ENCODE measurements at regions not wholly inside any gene's neighbourhood (a gene's known extent, or its start where the extent isn't known, plus 50 kb on each side); places are given as distances from the start of the nearest gene placed in this dataset.

DNA sequence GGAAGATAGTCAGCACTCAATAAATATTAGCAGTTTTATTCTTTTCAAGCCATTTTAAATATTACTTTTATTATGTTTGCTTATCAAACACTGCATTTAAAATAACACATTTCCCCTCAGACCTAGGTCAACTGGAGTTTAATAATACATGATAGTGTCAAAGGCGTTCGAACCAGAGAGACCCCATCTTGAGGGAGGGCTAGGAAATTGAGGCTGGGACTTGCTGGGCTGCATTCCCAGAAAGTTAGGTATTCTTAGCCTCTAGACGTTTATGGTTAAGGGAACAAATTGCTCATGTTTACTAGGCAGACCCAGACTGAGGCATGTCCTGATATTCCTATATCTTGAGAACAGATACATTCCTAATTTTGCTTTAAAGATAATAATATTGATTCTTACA lies 426.5 kb downstream of the METTL4 start:
- no peak overlapping the region for H3K23ac ChIP-seq (ENCODE audit: low read depth, low read length, poor library complexity)
- no peak overlapping the region for H3K14ac ChIP-seq (ENCODE audit: low read length)
- H2BK15ac ChIP-seq (ENCODE audit: low read length), result no peak overlapping the region
- H4K8ac ChIP-seq (ENCODE audit: low read depth, low read length), result no peak overlapping the region
- H3K9ac ChIP-seq (ENCODE audit: low read depth, low read length, poor library complexity), result no peak overlapping the region
- H3K36me3 ChIP-seq (replicated peaks in 1 of 2; ENCODE audit: control insufficient read depth in 2 of 2, insufficient read depth in 2 of 2, low read length in 2 of 2), result no peaks in the 10 kb centered on the region
- H2BK12ac ChIP-seq (ENCODE audit: low read length), result no peak overlapping the region
- no peak overlapping the region for H2AFZ ChIP-seq (ENCODE audit: low read length)
- H3K27ac ChIP-seq (replicated peaks; ENCODE audit: low read length), result no peak overlapping the region
- no peak overlapping the region for H4K91ac ChIP-seq (ENCODE audit: low read depth, low read length, poor library complexity)
- WGBS, 2 donors (ENCODE audit: extremely low coverage in 2 of 2, insufficient read length in 2 of 2, insufficient replicate concordance in 1 of 2), result no CpG with 5 or more reads among the region's 3 CpGs
- no peaks in the 10 kb centered on the region for H3K27me3 ChIP-seq (ENCODE audit: control insufficient read depth in 3 of 3, insufficient read depth in 3 of 3, low read depth in 1 of 3, low read length in 3 of 3)
- no peak for DNase-seq (ENCODE audit: low spot score)
- H2BK5ac ChIP-seq (ENCODE audit: low read length), result no peak overlapping the region
- no peak overlapping the region for H2BK120ac ChIP-seq (ENCODE audit: low read depth, low read length)
- H3K9me3 ChIP-seq (replicated peaks in 1 of 2; ENCODE audit: control insufficient read depth in 2 of 2, insufficient read depth in 1 of 2, low read depth in 1 of 2, low read length in 2 of 2), result no peaks in the 10 kb centered on the region
- H3K79me1 ChIP-seq (ENCODE audit: low read depth, low read length), result no peaks in the 10 kb centered on the region
- H3K4ac ChIP-seq (ENCODE audit: low read length), result no peak overlapping the region
- no peak overlapping the region for H3K4me3 ChIP-seq (ENCODE audit: low read length in 2 of 2)
- H3K4me2 ChIP-seq (ENCODE audit: insufficient read depth, low read length, poor library complexity, severe bottlenecking), result no peak overlapping the region
- no peaks in the 10 kb centered on the region for H3K4me1 ChIP-seq (ENCODE audit: control insufficient read depth in 2 of 2, insufficient read depth in 1 of 2, low read depth in 1 of 2, low read length in 2 of 2)
- no peak overlapping the region for H3K18ac ChIP-seq (ENCODE audit: low read length)
- H2AK5ac ChIP-seq (ENCODE audit: low read depth, low read length), result no peak overlapping the region

DNA sequence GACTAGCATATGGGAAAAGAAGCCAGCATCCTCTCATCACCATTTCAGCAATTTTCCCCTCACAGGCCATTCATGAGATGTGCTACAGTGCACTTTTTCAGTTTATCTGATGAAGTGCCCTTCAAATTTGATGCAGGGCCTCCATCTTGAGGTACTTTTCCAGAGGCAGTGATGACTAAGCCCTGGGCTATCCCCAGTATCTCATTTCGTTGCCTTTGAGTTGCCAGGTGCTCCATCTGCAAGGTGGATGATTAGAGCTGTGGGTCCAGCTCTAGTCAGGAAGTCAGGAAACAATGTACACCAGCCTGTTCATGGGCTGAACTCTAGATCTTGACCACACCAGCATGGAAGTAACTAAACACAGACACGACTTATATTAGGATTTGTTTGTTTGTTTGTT lies 425.2 kb downstream of the METTL4 start:
- Histone ChIP-seq H2BK12ac (ENCODE audit: low read length) (no peak overlapping the region), H2BK15ac (ENCODE audit: low read length) (no peak overlapping the region), H3K9ac (ENCODE audit: low read depth, low read length, poor library complexity) (no peak overlapping the region), H4K91ac (ENCODE audit: low read depth, low read length, poor library complexity) (no peak overlapping the region), H2BK5ac (ENCODE audit: low read length) (no peak overlapping the region), H3K4me2 (ENCODE audit: insufficient read depth, low read length, poor library complexity, severe bottlenecking) (no peak overlapping the region), H3K18ac (ENCODE audit: low read length) (no peak overlapping the region), H3K4me1 (ENCODE audit: control insufficient read depth in 2 of 2, insufficient read depth in 1 of 2, low read depth in 1 of 2, low read length in 2 of 2) (no peaks in the 10 kb centered on the region), H3K4me3 (ENCODE audit: low read length in 2 of 2) (no peak overlapping the region), H3K4ac (ENCODE audit: low read length) (no peak overlapping the region), H4K8ac (ENCODE audit: low read depth, low read length) (no peak overlapping the region), H3K23ac (ENCODE audit: low read depth, low read length, poor library complexity) (no peak overlapping the region), H3K14ac (ENCODE audit: low read length) (no peak overlapping the region), H2BK120ac (ENCODE audit: low read depth, low read length) (no peak overlapping the region), H3K27ac (replicated peaks; ENCODE audit: low read length) (no peak overlapping the region), H2AK5ac (ENCODE audit: low read depth, low read length) (no peak overlapping the region), H3K79me1 (ENCODE audit: low read depth, low read length) (no peaks in the 10 kb centered on the region), H2AFZ (ENCODE audit: low read length) (no peak overlapping the region), H3K27me3 (ENCODE audit: control insufficient read depth in 3 of 3, insufficient read depth in 3 of 3, low read depth in 1 of 3, low read length in 3 of 3) (no peaks in the 10 kb centered on the region), H3K36me3 (replicated peaks in 1 of 2; ENCODE audit: control insufficient read depth in 2 of 2, insufficient read depth in 2 of 2, low read length in 2 of 2) (no peaks in the 10 kb centered on the region), H3K9me3 (replicated peaks in 1 of 2; ENCODE audit: control insufficient read depth in 2 of 2, insufficient read depth in 1 of 2, low read depth in 1 of 2, low read length in 2 of 2) (no peaks in the 10 kb centered on the region)
- DNase-seq (ENCODE audit: low spot score), result no peak
- no CpG with 5 or more reads among the region's 2 CpGs for WGBS, 2 donors (ENCODE audit: extremely low coverage in 2 of 2, insufficient read length in 2 of 2, insufficient replicate concordance in 1 of 2)

DNA sequence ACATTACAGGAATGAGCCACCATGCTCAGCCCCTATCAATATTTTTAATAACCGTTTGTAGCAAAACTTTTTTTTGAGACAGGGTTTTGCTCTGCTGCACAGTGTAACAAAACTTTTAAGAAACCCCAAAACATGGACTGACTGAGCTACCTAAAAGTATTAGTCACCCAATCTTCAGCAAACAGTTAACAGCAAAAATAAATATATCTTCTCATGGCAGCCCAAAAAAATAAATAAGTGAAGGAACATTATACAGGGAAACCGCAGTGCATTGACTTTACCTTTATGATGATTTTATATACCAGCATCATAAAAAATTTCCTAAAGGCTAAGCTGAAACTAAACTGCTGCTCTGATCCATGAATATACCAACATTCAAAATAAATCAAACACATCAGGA lies 424.6 kb downstream of the METTL4 start:
- Histone ChIP-seq H4K8ac (ENCODE audit: low read depth, low read length) (no peak overlapping the region), H2BK12ac (ENCODE audit: low read length) (no peak overlapping the region), H2BK120ac (ENCODE audit: low read depth, low read length) (no peak overlapping the region), H3K9me3 (replicated peaks in 1 of 2; ENCODE audit: control insufficient read depth in 2 of 2, insufficient read depth in 1 of 2, low read depth in 1 of 2, low read length in 2 of 2) (no peaks in the 10 kb centered on the region), H3K4me3 (ENCODE audit: low read length in 2 of 2) (no peak overlapping the region), H3K4me1 (ENCODE audit: control insufficient read depth in 2 of 2, insufficient read depth in 1 of 2, low read depth in 1 of 2, low read length in 2 of 2) (no peaks in the 10 kb centered on the region), H3K9ac (ENCODE audit: low read depth, low read length, poor library complexity) (no peak overlapping the region), H2BK5ac (ENCODE audit: low read length) (no peak overlapping the region), H2AFZ (ENCODE audit: low read length) (no peak overlapping the region), H3K4ac (ENCODE audit: low read length) (no peak overlapping the region), H3K4me2 (ENCODE audit: insufficient read depth, low read length, poor library complexity, severe bottlenecking) (no peak overlapping the region), H2AK5ac (ENCODE audit: low read depth, low read length) (no peak overlapping the region), H3K23ac (ENCODE audit: low read depth, low read length, poor library complexity) (no peak overlapping the region), H3K36me3 (replicated peaks in 1 of 2; ENCODE audit: control insufficient read depth in 2 of 2, insufficient read depth in 2 of 2, low read length in 2 of 2) (no peaks in the 10 kb centered on the region), H3K79me1 (ENCODE audit: low read depth, low read length) (no peaks in the 10 kb centered on the region), H3K27ac (replicated peaks; ENCODE audit: low read length) (no peak overlapping the region), H4K91ac (ENCODE audit: low read depth, low read length, poor library complexity) (no peak overlapping the region), H3K18ac (ENCODE audit: low read length) (no peak overlapping the region), H2BK15ac (ENCODE audit: low read length) (no peak overlapping the region), H3K27me3 (ENCODE audit: control insufficient read depth in 3 of 3, insufficient read depth in 3 of 3, low read depth in 1 of 3, low read length in 3 of 3) (no peaks in the 10 kb centered on the region), H3K14ac (ENCODE audit: low read length) (no peak overlapping the region)
- no CpG with 5 or more reads among the region's 2 CpGs for WGBS, 2 donors (ENCODE audit: extremely low coverage in 2 of 2, insufficient read length in 2 of 2, insufficient replicate concordance in 1 of 2)
- no peak for DNase-seq (ENCODE audit: low spot score)

DNA sequence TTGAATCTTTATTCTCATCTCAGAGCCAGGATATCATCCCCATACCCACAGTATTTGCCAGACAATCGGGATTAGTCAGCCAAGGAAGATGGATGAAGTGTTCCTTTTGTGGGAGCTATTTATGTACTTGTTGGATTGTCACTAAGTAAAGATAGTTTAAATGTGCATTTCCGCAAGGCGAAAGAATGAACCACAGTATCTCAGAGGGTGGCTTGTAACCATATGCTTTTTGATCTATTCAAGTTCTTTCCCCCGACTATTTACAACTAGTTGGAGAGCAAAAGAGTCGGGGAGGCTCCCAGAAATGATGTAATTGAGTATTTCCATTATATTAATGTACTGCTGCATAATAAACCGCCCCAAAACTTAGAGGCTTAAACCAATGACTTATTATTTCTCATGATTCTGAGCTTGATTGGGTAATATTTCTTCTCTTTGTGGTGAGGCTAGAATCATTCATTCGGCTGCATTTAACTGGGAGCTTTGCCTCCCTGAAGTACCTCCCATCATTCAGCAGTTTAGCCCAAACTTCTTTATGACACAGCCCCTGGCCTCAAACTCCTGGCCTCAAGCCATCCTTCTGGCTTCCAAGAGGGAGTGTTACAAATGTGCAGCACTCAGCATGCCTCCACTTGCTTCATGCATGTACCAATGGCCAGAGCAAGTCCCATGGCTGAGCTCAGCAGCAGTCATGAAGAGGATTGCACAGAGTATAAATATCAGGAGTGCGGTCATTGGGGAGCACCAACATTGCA lies 423.7 kb downstream of the METTL4 start:
- WGBS, 2 donors (ENCODE audit: extremely low coverage in 2 of 2, insufficient read length in 2 of 2, insufficient replicate concordance in 1 of 2), result no CpG with 5 or more reads among the region's 8 CpGs
- Histone ChIP-seq H3K27me3 (ENCODE audit: control insufficient read depth in 3 of 3, insufficient read depth in 3 of 3, low read depth in 1 of 3, low read length in 3 of 3) (no peaks in the 10 kb centered on the region), H3K9me3 (replicated peaks in 1 of 2; ENCODE audit: control insufficient read depth in 2 of 2, insufficient read depth in 1 of 2, low read depth in 1 of 2, low read length in 2 of 2) (no peaks in the 10 kb centered on the region), H3K18ac (ENCODE audit: low read length) (no peak overlapping the region), H3K14ac (ENCODE audit: low read length) (no peak overlapping the region), H2BK120ac (ENCODE audit: low read depth, low read length) (no peak overlapping the region), H3K36me3 (replicated peaks in 1 of 2; ENCODE audit: control insufficient read depth in 2 of 2, insufficient read depth in 2 of 2, low read length in 2 of 2) (no peaks in the 10 kb centered on the region), H3K4me2 (ENCODE audit: insufficient read depth, low read length, poor library complexity, severe bottlenecking) (no peak overlapping the region), H3K4ac (ENCODE audit: low read length) (no peak overlapping the region), H2AFZ (ENCODE audit: low read length) (no peak overlapping the region), H3K9ac (ENCODE audit: low read depth, low read length, poor library complexity) (no peak overlapping the region), H4K91ac (ENCODE audit: low read depth, low read length, poor library complexity) (no peak overlapping the region), H3K79me1 (ENCODE audit: low read depth, low read length) (no peaks in the 10 kb centered on the region), H3K27ac (replicated peaks; ENCODE audit: low read length) (no peak overlapping the region), H3K4me1 (ENCODE audit: control insufficient read depth in 2 of 2, insufficient read depth in 1 of 2, low read depth in 1 of 2, low read length in 2 of 2) (no peaks in the 10 kb centered on the region), H2AK5ac (ENCODE audit: low read depth, low read length) (no peak overlapping the region), H4K8ac (ENCODE audit: low read depth, low read length) (no peak overlapping the region), H2BK12ac (ENCODE audit: low read length) (no peak overlapping the region), H2BK5ac (ENCODE audit: low read length) (no peak overlapping the region), H3K23ac (ENCODE audit: low read depth, low read length, poor library complexity) (no peak overlapping the region), H2BK15ac (ENCODE audit: low read length) (no peak overlapping the region), H3K4me3 (ENCODE audit: low read length in 2 of 2) (no peak overlapping the region)
- no peak for DNase-seq (ENCODE audit: low spot score)
